RWPE2 (cell line): ENCODE measurements at regions not wholly inside any gene's neighbourhood (a gene's known extent, or its start where the extent isn't known, plus 50 kb on each side); places are given as distances from the start of the nearest gene placed in this dataset.

Experiments used
- ATAC-seq: fragments of 200-7000 bp; cut with Tn5 transposase; 3 replicates; pipeline ENCODE4 v1.9.1; 2021; ENCODE audit warnings: low read depth
- DNase-seq: peaks from one replicate; pipeline ENCODE4 v3.0.0-alpha.2; 2020; ENCODE audit warnings: low spot score
- H3K27ac ChIP-seq: fragments of 450-650 bp; 2 replicates; pipeline ENCODE4 v1.5.1; 2017; ENCODE audit warnings: mild to moderate bottlenecking; ENCODE audit not compliant: poor library complexity, severe bottlenecking
- H3K27me3 ChIP-seq: fragments of 250-450 bp; sonication (Bioruptor Pico); 2 replicates; pipeline ENCODE4 v1.5.1; 2021; ENCODE audit warnings: mild to moderate bottlenecking, moderate library complexity; ENCODE audit not compliant: insufficient read depth, poor library complexity, severe bottlenecking
- H3K36me3 ChIP-seq: fragments of 250-450 bp; sonication (Bioruptor Pico); 2 replicates; pipeline ENCODE4 v1.5.1; 2020; ENCODE audit warnings: low read depth, mild to moderate bottlenecking, moderate library complexity
- H3K4me1 ChIP-seq: fragments of 250-450 bp; sonication (Bioruptor Pico); 2 replicates; pipeline ENCODE4 v1.5.1; 2021; ENCODE audit warnings: mild to moderate bottlenecking, moderate library complexity; ENCODE audit not compliant: insufficient read depth, poor library complexity, severe bottlenecking
- H3K4me3 ChIP-seq: fragments of 250-450 bp; sonication (Bioruptor Pico); 2 replicates; pipeline ENCODE4 v1.5.1; 2021; ENCODE audit warnings: mild to moderate bottlenecking, moderate library complexity; ENCODE audit not compliant: severe bottlenecking
- H3K9me3 ChIP-seq: fragments of 250-450 bp; sonication (Bioruptor Pico); 2 replicates; pipeline ENCODE4 v1.5.1; 2021; ENCODE audit warnings: mild to moderate bottlenecking, moderate library complexity; ENCODE audit not compliant: severe bottlenecking
- TF ChIP-seq, protein P1 (sequence below): fragments of 450-650 bp; IDR thresholded peaks from one replicate; pipeline ENCODE4 v1.5.1; 2017; ENCODE audit warnings: mild to moderate bottlenecking, moderate library complexity; ENCODE audit not compliant: poor library complexity, severe bottlenecking

GRCh38 chr1:240672132-240672811, 60.3 kb upstream of the GREM2 start:
- H3K4me1 ChIP-seq: no peaks in the 10 kb centered on the region
- H3K27me3 ChIP-seq: no peaks in the 10 kb centered on the region
- H3K4me3 ChIP-seq: no peak overlapping the region
- H3K27ac ChIP-seq: no peak overlapping the region
- TF ChIP-seq, protein P1, sequence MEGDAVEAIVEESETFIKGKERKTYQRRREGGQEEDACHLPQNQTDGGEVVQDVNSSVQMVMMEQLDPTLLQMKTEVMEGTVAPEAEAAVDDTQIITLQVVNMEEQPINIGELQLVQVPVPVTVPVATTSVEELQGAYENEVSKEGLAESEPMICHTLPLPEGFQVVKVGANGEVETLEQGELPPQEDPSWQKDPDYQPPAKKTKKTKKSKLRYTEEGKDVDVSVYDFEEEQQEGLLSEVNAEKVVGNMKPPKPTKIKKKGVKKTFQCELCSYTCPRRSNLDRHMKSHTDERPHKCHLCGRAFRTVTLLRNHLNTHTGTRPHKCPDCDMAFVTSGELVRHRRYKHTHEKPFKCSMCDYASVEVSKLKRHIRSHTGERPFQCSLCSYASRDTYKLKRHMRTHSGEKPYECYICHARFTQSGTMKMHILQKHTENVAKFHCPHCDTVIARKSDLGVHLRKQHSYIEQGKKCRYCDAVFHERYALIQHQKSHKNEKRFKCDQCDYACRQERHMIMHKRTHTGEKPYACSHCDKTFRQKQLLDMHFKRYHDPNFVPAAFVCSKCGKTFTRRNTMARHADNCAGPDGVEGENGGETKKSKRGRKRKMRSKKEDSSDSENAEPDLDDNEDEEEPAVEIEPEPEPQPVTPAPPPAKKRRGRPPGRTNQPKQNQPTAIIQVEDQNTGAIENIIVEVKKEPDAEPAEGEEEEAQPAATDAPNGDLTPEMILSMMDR: no peak
- H3K36me3 ChIP-seq: no peaks in the 10 kb centered on the region
- DNase-seq: no peak
- no peak for ATAC-seq
- no peaks in the 10 kb centered on the region for H3K9me3 ChIP-seq

DNA sequence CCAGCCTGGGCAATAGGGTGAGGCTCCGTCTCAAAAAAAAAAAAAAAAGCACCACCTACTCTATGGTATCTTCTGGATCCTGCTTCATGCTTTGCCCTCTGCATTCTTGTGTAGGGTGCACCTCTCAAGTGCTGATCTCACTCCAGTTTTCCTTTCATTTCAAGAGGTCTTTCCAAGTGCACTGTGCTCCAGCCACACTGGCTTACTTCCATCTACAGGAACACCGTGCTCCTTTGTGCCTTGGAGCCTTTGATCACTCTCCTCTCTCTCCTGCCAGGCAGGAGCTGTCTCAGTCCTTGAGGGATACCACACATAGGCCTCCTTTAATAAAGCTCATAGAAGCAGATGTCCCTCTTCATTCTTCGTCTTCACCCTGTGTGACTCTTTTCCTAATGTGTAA, 55.4 kb upstream of the GREM2 start:
- no peak overlapping the region for H3K27ac ChIP-seq
- H3K4me3 ChIP-seq: no peak overlapping the region
- no peaks in the 10 kb centered on the region for H3K9me3 ChIP-seq
- no peaks in the 10 kb centered on the region for H3K36me3 ChIP-seq
- DNase-seq (no peak), ATAC-seq (no peak)
- no peaks in the 10 kb centered on the region for H3K27me3 ChIP-seq
- TF ChIP-seq, protein P1: no peak
- H3K4me1 ChIP-seq: no peaks in the 10 kb centered on the region

GRCh38 chr1:240666568-240667198, 54.7 kb upstream of the GREM2 start:
- DNase-seq: no peak
- Histone ChIP-seq H3K27ac (no peak overlapping the region), H3K9me3 (no peaks in the 10 kb centered on the region), H3K4me3 (no peak overlapping the region), H3K36me3 (no peaks in the 10 kb centered on the region), H3K4me1 (no peaks in the 10 kb centered on the region), H3K27me3 (no peaks in the 10 kb centered on the region)
- no peak for ATAC-seq
- TF ChIP-seq, protein P1: no peak

DNA sequence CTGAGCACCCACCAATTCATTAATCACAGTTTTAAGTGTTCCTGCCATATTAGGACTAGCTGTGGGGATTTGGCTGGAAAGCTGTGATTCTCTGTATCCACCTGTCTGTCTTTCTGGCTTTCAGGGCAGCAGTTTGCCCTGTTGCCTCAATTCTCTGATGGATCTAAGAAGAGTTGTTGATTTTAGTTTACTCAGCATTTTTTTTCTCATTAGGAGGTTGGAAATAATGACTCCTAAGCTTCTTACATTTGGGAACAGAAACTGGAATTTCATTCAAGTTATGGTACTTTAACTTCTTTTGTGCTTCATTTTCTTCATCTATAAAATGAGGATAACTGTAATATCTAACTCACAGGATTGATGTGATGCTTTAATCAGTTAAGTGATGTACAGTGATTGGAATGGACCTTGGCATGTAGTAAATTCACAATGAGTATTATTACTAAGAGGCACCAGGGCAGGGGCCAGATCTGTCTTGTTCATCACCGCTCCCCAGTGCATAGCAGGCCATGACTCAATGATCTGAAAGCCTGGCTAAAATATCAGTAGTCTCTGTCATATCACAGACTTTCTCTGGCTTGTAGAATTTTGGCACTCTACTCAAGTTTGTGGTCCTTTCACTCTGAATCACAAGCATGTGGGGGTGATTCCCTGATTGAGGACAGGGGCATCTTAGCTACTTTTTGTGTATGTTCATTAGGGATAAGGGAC, 51.4 kb upstream of the GREM2 start:
- H3K4me1 ChIP-seq: no peaks in the 10 kb centered on the region
- TF ChIP-seq, protein P1: no peak
- no peaks in the 10 kb centered on the region for H3K9me3 ChIP-seq
- H3K27me3 ChIP-seq: no peaks in the 10 kb centered on the region
- no peak overlapping the region for H3K27ac ChIP-seq
- no peak for DNase-seq
- ATAC-seq: no peak
- no peak overlapping the region for H3K4me3 ChIP-seq
- H3K36me3 ChIP-seq: no peaks in the 10 kb centered on the region
